ENCODE measurements at regions not wholly inside any gene's neighbourhood (a gene's known extent, or its start where the extent isn't known, plus 50 kb on each side); places are given as distances from the start of the nearest gene placed in this dataset.

DNA sequence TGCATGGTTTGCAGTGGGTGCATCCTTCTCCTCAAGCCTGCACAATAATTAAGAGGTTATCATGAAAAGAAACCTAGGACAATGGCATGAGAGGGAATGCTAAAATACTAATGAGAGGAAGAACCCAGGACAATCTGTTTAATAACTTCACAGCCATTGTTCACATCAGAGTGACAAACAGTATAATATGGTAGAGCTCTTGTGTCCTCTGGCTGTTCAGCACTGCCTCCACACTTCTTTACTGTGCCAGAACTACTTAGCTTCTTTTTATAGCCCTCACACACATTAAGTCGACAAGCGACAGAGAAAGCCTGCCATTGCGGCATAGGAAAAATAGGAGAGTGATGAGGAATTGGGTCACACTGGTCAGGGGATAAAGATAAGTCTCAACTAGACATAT is 65.0 kb upstream of the MEIS2 start:
- Mint-ChIP-seq H3K36me3 (no peaks in the 10 kb centered on the region), H3K4me3 (no peak overlapping the region), H3K27me3 (peaks cover 0 to 8% (median 4%) of the 10 kb centered on the region in 5 donors), H3K27ac (no peak overlapping the region), H3K9me3 (peaks cover 0 to 11% (median 0%) of the 10 kb centered on the region in 9 donors), H3K4me1 (no peaks in the 10 kb centered on the region)
- DNase-seq = no peak
- no peak for ATAC-seq
- POLR2A ChIA-PET = no interaction called here

DNA sequence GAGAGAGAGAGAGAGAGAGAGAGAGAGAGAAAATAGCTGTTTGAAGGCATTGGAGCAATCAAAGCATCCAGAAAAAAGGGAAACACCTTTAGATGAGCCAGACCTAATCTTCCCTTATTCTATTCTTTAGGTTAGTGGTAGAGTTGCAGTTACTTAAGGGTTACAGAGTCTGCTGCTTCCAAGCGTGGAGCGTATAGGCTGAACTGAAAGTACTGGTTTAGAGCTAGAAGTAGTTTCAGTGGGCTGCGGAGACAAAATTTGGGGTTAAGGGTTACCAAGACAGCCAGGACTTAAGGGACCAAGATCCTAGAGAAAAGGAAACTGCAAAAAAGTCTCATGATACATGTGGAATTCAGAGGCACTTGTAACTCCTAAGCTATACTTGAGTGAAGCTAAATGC is 66.1 kb upstream of the MEIS2 start:
- no peak overlapping the region for H3K27ac Mint-ChIP-seq
- H3K27me3 Mint-ChIP-seq = peaks cover 0 to 8% (median 4%) of the 10 kb centered on the region in 5 donors
- no peak overlapping the region for H3K4me3 Mint-ChIP-seq
- no peaks in the 10 kb centered on the region for H3K4me1 Mint-ChIP-seq
- no peaks in the 10 kb centered on the region for H3K36me3 Mint-ChIP-seq
- DNase-seq (no peak), ATAC-seq (no peak)
- H3K9me3 Mint-ChIP-seq = peaks cover 0 to 11% (median 0%) of the 10 kb centered on the region in 9 donors
- POLR2A ChIA-PET = no interaction called here

DNA sequence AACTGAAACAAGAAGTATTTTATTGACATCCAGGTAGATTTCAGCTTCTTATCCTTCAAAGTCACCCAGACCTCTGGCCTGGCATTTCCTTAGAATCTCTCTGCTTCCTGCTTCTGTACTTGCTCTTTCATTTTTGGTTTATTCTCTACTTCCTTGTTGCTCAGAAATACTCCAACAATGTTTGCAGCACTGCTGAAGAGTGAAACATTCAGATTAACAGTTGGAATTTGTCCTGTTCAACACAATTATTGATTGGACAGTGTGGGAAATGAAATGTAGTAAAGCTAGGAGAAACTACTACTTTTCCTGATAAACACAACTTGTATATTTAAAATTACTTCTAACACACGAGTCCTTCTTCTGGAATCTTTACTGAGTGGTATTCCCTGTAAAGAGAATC is 81.0 kb upstream of the MEIS2 start:
- H3K4me1 Mint-ChIP-seq = no peaks in the 10 kb centered on the region
- H3K9me3 Mint-ChIP-seq = peaks cover 5 to 38% (median 19%) of the 10 kb centered on the region in 9 donors
- H3K27ac Mint-ChIP-seq = no peak overlapping the region
- no peak for DNase-seq
- POLR2A ChIA-PET = no interaction called here
- no peak overlapping the region for H3K4me3 Mint-ChIP-seq
- H3K27me3 Mint-ChIP-seq = peaks cover 0 to 1% (median 0%) of the 10 kb centered on the region in 5 donors
- ATAC-seq = no peak
- H3K36me3 Mint-ChIP-seq = peaks cover 0 to 14% (median 0%) of the 10 kb centered on the region in 3 donors

DNA sequence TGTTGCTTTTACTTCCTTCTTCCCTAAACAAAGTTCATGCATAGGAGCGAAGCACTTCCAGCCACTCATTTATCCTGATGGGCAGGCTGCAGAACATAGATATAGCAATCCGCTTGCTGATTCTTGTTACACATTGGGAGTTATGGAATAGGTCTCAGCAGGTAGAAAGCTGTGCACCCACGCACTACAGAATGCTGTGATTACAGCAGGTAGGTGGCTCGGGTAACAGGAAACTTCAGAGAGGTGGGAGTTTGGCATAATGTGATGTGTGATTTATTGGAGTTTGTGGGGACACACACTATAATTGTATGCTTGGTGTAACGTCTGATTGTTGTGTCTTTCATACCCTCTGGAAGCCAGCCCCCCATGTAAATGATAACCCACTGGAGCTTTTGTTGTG is 99.2 kb upstream of the MEIS2 start:
- POLR2A ChIA-PET = no interaction called here
- no peaks in the 10 kb centered on the region for H3K4me1 Mint-ChIP-seq

DNA sequence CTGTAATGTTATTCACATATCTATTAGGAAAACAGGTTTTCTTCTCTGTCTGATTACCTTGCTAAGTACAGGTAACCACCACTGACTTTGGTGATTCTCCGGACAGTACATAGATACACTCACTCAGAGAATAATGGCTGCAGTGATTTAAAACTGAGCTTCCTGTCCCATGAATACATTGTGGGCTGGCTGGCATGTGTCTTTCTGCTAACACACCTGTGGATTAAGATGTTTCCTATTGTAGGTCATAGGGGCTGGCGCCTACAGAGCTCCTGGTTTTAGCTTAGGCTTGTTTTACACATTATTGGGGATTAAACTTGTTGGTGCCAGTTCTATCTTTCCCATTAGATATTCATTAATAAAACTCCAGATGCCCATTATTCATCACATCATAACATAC is 102.7 kb upstream of the MEIS2 start:
- Mint-ChIP-seq H3K27me3 (no peaks in the 10 kb centered on the region), H3K4me1 (no peaks in the 10 kb centered on the region), H3K9me3 (peaks cover 0 to 2% (median 0%) of the 10 kb centered on the region in 9 donors), H3K4me3 (no peak overlapping the region), H3K36me3 (no peaks in the 10 kb centered on the region), H3K27ac (no peak overlapping the region)
- ATAC-seq = no peak
- POLR2A ChIA-PET = no interaction called here
- no peak for DNase-seq

More for the DNA sequence above, 99.2 kb upstream of the MEIS2 start:
- no peak for ATAC-seq
- Mint-ChIP-seq H3K36me3 (no peaks in the 10 kb centered on the region), H3K4me3 (no peak overlapping the region), H3K27me3 (peaks cover 0 to 10% (median under 1%) of the 10 kb centered on the region in 5 donors), H3K27ac (no peak overlapping the region), H3K9me3 (peaks cover 0 to 3% (median 0%) of the 10 kb centered on the region in 9 donors)
- no peak for DNase-seq

DNA sequence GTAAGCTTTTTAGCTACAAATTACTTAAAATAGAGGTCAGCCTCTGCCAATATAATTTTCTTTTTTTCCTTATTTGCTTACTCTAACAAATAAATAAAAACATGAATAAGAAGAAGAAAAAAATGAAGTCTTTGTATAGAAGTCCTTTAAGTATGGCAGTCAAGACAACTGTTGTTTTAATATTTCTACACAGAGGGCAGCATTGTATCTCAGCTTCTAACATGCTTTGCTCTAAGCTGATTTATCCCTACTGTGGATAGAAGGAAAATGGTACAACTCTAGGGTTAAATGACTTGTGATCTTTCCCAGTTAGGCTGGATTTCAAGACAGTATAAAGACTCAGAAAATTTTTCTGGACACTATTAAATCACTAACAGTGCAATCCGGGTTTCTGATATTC is 104.3 kb upstream of the MEIS2 start:
- Mint-ChIP-seq H3K9me3 (peaks cover 0 to 2% (median 0%) of the 10 kb centered on the region in 9 donors), H3K27me3 (no peaks in the 10 kb centered on the region), H3K36me3 (no peaks in the 10 kb centered on the region), H3K27ac (no peak overlapping the region), H3K4me1 (no peaks in the 10 kb centered on the region), H3K4me3 (no peak overlapping the region)
- POLR2A ChIA-PET = no interaction called here
- DNase-seq (no peak), ATAC-seq (no peak)

DNA sequence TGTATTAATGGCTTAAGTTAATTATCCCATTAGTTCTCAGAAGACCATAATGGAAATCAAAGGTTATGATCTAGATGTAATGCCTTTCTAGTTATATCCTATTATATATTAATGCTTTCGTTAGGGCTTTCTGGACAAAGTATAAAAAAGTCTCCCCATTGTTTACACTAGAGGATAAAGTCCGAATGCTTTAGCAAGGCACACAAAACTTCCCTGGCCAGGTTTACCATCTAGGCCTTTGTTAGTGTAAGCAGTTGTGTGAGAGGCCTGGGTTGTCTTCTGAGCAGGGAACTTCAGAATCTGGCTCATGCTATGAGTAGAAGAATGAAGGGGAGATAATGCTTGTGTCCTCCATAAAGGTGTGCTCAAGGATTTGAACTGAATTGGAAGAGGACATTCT is 106.3 kb upstream of the MEIS2 start:
- ATAC-seq (no peak), DNase-seq (no peak)
- Mint-ChIP-seq H3K9me3 (peaks cover 0 to 4% (median 0%) of the 10 kb centered on the region in 9 donors), H3K27me3 (peaks cover 0 to 4% (median 1%) of the 10 kb centered on the region in 5 donors), H3K27ac (no peak overlapping the region), H3K4me3 (no peak overlapping the region), H3K36me3 (no peaks in the 10 kb centered on the region), H3K4me1 (no peaks in the 10 kb centered on the region)
- POLR2A ChIA-PET = no interaction called here

DNA sequence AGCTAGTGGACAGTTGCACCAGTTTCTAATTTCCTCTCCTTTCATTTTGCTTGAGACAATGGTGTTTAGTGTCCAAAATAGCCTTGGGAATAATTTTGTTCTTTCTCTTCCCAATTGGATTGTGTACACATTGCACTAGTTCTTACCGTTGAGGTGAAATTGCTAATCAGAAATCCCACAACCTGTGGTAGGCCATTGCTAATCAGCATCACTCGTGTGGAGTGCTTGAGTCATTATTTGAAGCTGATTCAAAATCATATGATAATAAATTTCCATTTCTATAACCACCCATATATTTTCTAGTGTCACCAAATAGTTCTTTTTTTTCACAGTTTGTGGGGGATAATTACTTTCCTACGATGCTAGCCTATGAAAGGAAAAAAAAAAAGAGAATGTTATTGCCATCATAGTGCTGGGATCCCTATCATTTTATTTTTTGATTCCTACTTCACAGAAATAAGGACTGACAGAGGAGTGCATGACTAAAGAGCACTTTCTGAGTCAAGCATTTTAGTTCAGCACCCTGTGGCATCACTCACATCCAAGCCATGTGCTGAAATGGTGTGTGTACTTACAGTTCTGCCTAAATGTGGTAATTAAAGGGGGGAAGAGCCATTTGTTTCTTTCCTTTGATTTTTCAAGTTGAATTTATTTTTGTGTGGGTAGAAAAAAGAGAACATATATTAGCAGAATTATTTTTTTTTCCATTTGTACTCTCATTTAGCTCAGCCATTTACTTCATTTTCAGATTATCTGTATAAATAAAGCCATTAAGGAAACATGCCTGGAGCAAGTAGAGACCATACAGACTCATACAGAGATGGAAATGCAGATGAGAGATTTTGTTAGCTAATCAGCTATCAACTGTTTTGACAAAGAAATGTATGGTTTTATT is 108.0 kb upstream of the MEIS2 start:
- H3K4me3 Mint-ChIP-seq = no peak overlapping the region
- ATAC-seq = no peak
- POLR2A ChIA-PET = no interaction called here
- no peaks in the 10 kb centered on the region for H3K4me1 Mint-ChIP-seq
- peaks cover 0 to 6% (median 1%) of the 10 kb centered on the region in 5 donors for H3K27me3 Mint-ChIP-seq
- no peak for DNase-seq
- H3K9me3 Mint-ChIP-seq = peaks cover 0 to 8% (median 4%) of the 10 kb centered on the region in 9 donors
- peaks cover 0 to 6% (median 0%) of the 10 kb centered on the region in 3 donors for H3K36me3 Mint-ChIP-seq
- no peak overlapping the region for H3K27ac Mint-ChIP-seq

DNA sequence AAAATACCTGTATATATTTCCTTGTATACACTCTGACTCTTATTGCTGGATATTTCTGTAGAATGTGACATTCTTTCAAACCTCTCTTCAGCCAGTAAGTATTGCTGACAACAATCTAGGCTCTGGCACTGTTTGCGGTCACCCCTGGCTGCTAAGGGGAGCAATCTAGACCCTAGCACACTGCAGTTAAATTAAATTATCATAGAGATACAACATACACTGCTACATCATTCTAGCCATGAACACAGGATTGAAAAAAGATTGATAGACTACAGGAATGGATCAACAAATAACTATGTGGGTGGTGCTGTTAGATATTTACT is 108.7 kb upstream of the MEIS2 start:
- POLR2A ChIA-PET = no interaction called here
- no peak for DNase-seq
- Mint-ChIP-seq H3K36me3 (peaks cover 0 to 6% (median 0%) of the 10 kb centered on the region in 3 donors), H3K9me3 (peaks cover 0 to 14% (median 5%) of the 10 kb centered on the region in 9 donors), H3K27me3 (peaks cover 0 to 6% (median 1%) of the 10 kb centered on the region in 5 donors), H3K27ac (no peak overlapping the region), H3K4me3 (no peak overlapping the region), H3K4me1 (no peaks in the 10 kb centered on the region)
- no peak for ATAC-seq

DNA sequence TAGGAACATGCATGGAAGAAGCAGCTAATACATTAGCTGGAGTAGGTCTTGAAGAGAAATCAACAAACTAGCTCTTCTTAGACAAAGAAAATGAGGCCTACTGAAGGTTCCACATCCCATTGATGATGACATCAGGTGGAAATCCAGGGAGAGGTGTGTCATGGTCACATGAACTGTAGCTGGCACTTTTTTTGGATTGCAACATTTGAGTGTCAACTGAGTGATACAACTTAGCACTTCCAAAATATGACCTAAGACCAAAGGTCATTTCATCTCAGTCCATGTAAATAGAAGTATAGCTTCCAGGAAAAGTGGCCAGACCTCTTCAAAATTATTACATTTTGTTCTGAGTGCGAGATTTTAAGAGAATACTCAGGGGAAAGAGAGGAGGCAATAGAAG is 117.2 kb upstream of the MEIS2 start:
- ATAC-seq (no peak), DNase-seq (no peak)
- Mint-ChIP-seq H3K27me3 (no peaks in the 10 kb centered on the region), H3K9me3 (peaks cover 0 to 16% (median 3%) of the 10 kb centered on the region in 9 donors), H3K27ac (no peak overlapping the region), H3K4me3 (no peak overlapping the region), H3K4me1 (no peaks in the 10 kb centered on the region), H3K36me3 (peaks cover 0 to 5% (median 0%) of the 10 kb centered on the region in 3 donors)
- POLR2A ChIA-PET = no interaction called here

DNA sequence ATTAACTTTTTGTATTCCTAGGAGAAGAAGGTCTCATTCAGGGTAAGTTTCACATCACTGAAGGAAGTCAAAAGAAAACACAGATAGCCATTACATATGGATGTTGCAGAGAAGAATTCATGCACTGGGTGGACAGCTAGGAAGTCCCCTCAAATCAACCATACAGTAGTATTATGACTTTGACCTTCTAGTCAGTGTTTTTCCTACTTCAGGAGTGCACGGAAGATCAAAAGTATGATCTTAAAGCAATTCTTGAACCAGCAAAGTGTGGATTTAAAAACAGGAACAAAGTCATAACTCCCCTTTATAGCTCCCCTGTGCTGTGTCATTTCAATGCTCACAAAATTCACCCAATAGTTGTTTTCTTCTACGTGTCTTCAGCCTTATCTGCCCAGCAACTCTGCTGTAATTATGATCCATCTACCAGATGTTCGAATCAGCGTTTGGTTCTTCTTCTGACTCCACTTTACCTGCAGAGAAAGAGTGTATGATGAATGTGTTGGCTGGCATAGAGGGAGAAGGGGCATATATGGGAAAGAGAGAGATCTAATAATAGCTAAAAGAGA is 118.1 kb upstream of the MEIS2 start:
- Mint-ChIP-seq H3K9me3 (peaks cover 0 to 9% (median 3%) of the 10 kb centered on the region in 9 donors), H3K4me3 (no peak overlapping the region), H3K27me3 (no peaks in the 10 kb centered on the region), H3K4me1 (no peaks in the 10 kb centered on the region), H3K27ac (no peak overlapping the region), H3K36me3 (no peaks in the 10 kb centered on the region)
- POLR2A ChIA-PET = no interaction called here
- ATAC-seq = no peak
- DNase-seq = no peak

DNA sequence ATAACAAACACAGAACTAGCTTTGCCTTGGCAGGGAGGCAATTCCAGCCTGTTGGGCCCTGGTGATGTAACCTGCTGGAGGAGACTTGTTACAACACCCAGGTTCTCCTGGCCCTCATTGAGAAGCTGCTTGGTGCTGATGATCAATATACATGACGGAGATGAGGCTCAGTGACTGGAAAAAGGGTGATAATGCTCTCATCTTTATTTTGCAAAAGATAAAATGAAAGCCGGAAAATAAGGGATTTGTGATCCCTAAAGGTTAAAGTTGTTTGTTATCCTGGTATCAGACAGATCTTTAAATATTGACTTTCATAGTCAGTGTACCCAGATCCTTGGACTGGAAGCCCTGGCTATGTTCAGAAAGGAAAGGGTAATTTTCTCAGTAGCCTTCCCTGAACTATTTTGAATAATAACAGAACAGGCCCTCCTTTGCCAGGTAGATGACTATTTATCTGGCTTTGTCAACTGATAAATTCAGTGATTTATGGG is 118.9 kb upstream of the MEIS2 start:
- peaks cover 0 to 3% (median 0%) of the 10 kb centered on the region in 9 donors for H3K9me3 Mint-ChIP-seq
- no peaks in the 10 kb centered on the region for H3K4me1 Mint-ChIP-seq
- H3K36me3 Mint-ChIP-seq = no peaks in the 10 kb centered on the region
- H3K27me3 Mint-ChIP-seq = no peaks in the 10 kb centered on the region
- no peak overlapping the region for H3K4me3 Mint-ChIP-seq
- ATAC-seq = no peak
- no peak for DNase-seq
- H3K27ac Mint-ChIP-seq = no peak overlapping the region
- POLR2A ChIA-PET = no interaction called here

DNA sequence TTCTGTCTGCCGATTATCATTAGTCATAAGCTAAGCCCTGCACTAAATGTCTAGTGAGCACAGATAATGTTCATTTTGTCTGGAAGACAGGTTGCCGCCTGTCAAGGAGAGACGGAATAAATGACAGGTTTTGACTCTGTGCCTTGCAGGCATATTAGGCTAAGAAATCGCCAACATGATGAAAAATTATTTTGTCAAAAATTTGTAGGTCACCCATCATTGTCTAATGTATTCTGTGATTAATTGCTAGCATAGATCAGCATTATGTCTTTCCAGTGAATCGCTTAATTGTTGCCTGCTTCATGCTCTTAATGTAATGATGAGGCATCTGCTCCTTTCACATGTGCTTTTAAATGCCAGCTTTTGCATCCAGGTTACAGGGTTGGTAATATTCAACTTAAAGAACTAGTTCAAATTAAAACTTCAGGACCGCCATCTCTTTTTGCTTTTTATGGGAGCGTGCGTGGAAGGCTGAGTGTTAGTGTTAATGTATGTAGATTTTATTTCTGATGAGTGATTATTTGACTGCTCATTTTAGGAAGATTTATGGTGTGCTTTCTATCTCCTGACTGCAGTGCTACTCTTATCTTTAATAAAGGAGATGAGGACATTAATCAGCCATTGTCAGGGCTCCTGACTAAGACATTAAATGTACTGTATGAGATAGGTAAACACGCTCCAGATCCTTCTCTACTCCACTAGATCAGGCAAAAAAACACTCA is 120.8 kb upstream of the MEIS2 start:
- Mint-ChIP-seq H3K4me3 (no peak overlapping the region), H3K27ac (no peak overlapping the region), H3K9me3 (peaks cover 0 to 3% (median 0%) of the 10 kb centered on the region in 9 donors), H3K27me3 (peaks cover 0 to 3% (median 0%) of the 10 kb centered on the region in 5 donors), H3K4me1 (no peaks in the 10 kb centered on the region), H3K36me3 (no peaks in the 10 kb centered on the region)
- ATAC-seq (no peak), DNase-seq (no peak)
- POLR2A ChIA-PET = no interaction called here

All from naive thymus-derived CD8-positive, alpha-beta T cell (primary cell).